HUES64 (cell line): ENCODE measurements at regions not wholly inside any gene's neighbourhood (a gene's known extent, or its start where the extent isn't known, plus 50 kb on each side); places are given as distances from the start of the nearest gene placed in this dataset.
"Not testable (repeated sequence)": the region's sequence is repeated elsewhere in the genome, so short reads cannot be mapped to it uniquely, and the experiment has no call there.

Experiments used
- H3K27ac ChIP-seq: 2 replicates; pipeline ENCODE4 v1.7.0; 2013; ENCODE audit warnings: low read depth, low read length, inconsistent platforms
- H3K27me3 ChIP-seq: 2 replicates; pipeline ENCODE4 v1.6.1; 2013; ENCODE audit warnings: mild to moderate bottlenecking, low read length; ENCODE audit not compliant: insufficient read depth
- H3K36me3 ChIP-seq: 2 replicates; pipeline ENCODE4 v1.6.1; 2013; ENCODE audit warnings: mild to moderate bottlenecking, low read length; ENCODE audit not compliant: insufficient read depth
- H3K4me1 ChIP-seq: 2 replicates; pipeline ENCODE4 v1.6.1; 2013; ENCODE audit warnings: mild to moderate bottlenecking, low read length, moderate library complexity; ENCODE audit not compliant: insufficient read depth
- H3K4me3 ChIP-seq: 2 replicates; pipeline ENCODE4 v1.5.1; 2013; ENCODE audit warnings: mild to moderate bottlenecking, low read length, moderate library complexity
- H3K9ac ChIP-seq: 2 replicates; pipeline ENCODE4 v1.6.1; 2013; ENCODE audit warnings: mild to moderate bottlenecking, low read depth, low read length
- H3K9me3 ChIP-seq: 2 replicates; pipeline ENCODE4 v1.6.1; 2013; ENCODE audit warnings: low read depth, low read length; ENCODE audit not compliant: insufficient read depth
- WGBS: fragments of 150-250, 120-280 bp; methylation state at CpG from one replicate; pipeline ENCODE4 v1.1.7; 2013; ENCODE audit warnings: missing lambda C conversion rate; 5-methylcytosine and 5-hydroxymethylcytosine counted together

DNA sequence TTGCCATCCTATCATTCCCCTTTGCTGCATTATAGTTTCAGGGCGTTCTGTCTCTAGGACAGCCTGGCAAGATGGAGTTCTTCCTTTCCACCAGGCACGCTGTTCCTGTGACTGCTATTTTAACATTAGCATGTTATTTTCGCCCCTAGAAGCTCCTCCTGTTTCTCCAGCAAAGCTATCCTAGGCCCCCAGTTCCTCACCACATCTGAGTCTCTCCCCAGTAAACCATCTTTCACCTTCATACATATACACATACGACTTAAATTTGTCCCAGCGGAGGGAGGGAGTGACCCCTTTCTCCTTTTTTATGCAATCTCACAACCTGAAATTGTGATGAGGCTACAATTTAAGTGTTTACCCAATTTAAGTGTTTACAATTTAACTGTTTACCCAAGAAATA, 66.7 kb upstream of the FRMD6 start:
- Histone ChIP-seq H3K9ac (no peak overlapping the region), H3K27me3 (no peaks in the 10 kb centered on the region), H3K27ac (no peak overlapping the region), H3K36me3 (no peaks in the 10 kb centered on the region), H3K4me1 (no peaks in the 10 kb centered on the region; the same call in 1 of the 2 replicates), H3K4me3 (no peak overlapping the region), H3K9me3 (no peaks in the 10 kb centered on the region)
- 57% methylated on average over 5 of the region's 5 CpGs for WGBS

GRCh38 chr14:51592836-51593235, 58.9 kb upstream of the FRMD6 start:
- Histone ChIP-seq H3K27ac (no peak overlapping the region), H3K36me3 (no peaks in the 10 kb centered on the region), H3K4me1 (no peaks in the 10 kb centered on the region), H3K27me3 (no peaks in the 10 kb centered on the region), H3K4me3 (no peak overlapping the region), H3K9ac (no peak overlapping the region), H3K9me3 (no peaks in the 10 kb centered on the region)
- 70% methylated on average over 1 of the region's 2 CpGs for WGBS

DNA sequence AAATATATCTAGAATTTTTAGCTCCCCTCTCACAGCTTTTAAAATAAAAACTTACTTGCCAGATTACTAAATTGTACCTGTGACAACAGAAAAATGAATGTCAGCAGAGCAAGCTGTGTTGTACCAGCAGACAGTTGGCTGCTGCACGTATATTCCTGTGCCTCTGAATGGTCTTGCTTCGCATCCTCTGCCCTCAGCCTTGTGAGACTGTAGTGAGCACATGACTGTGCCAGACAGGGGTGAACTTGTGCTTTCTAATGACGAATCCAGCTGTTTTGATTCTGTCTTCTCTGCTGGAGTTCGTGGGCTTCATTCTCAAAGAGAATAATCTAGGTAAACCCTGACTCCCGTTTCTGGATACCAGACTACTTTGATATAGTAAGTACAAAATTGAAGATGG, 58.3 kb upstream of the FRMD6 start:
- WGBS = 66% methylated on average over 4 of the region's 5 CpGs
- Histone ChIP-seq H3K9me3 (no peaks in the 10 kb centered on the region), H3K9ac (no peak overlapping the region), H3K27me3 (no peaks in the 10 kb centered on the region), H3K4me1 (no peaks in the 10 kb centered on the region), H3K4me3 (no peak overlapping the region), H3K27ac (no peak overlapping the region), H3K36me3 (no peaks in the 10 kb centered on the region)

DNA sequence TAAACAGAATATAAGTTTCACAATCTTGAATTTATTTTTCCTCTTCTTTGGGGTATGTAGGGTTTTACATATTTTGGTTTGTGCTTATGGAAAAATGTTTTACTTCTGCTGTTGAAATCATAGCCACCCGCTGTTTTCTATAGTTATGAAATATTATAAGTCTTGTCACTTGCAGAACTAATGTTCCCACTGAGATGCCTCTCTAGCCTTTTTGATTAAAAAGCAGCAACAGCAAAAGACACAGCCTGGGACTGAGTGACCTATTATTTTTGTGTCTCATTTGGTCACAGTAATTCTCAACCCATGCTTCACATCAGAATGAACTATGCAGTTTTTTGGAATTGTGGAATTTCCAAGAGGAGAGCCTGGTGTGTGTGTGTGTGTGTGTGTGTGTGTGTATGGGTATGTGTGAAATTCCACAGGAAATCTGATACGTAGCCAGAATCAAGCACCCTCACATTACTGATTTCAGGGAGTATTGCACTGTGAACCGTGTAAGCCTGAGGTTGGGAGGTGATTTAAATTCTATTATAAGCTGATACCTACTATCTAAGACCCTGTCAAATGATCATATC, 55.7 kb upstream of the FRMD6 start:
- Histone ChIP-seq H3K9ac (no peak overlapping the region), H3K4me3 (no peak overlapping the region), H3K27ac (no peak overlapping the region), H3K36me3 (no peaks in the 10 kb centered on the region), H3K27me3 (no peaks in the 10 kb centered on the region), H3K9me3 (no peaks in the 10 kb centered on the region), H3K4me1 (0 out of 2 replicates have a peak, but pooled peaks cover 4% of the 10 kb centered on the region)
- 83% methylated on average over 1 of the region's 3 CpGs for WGBS

GRCh38 chr14:51596488-51597117, 55.1 kb upstream of the FRMD6 start:
- WGBS = 95% methylated on average over 6 of the region's 6 CpGs
- no peaks in the 10 kb centered on the region for H3K9me3 ChIP-seq
- no peak overlapping the region for H3K4me3 ChIP-seq
- H3K27me3 ChIP-seq = no peaks in the 10 kb centered on the region
- no peaks in the 10 kb centered on the region for H3K36me3 ChIP-seq
- no peak overlapping the region for H3K9ac ChIP-seq
- 0 out of 2 replicates have a peak, but pooled peaks cover 4% of the 10 kb centered on the region for H3K4me1 ChIP-seq
- no peak overlapping the region for H3K27ac ChIP-seq

DNA sequence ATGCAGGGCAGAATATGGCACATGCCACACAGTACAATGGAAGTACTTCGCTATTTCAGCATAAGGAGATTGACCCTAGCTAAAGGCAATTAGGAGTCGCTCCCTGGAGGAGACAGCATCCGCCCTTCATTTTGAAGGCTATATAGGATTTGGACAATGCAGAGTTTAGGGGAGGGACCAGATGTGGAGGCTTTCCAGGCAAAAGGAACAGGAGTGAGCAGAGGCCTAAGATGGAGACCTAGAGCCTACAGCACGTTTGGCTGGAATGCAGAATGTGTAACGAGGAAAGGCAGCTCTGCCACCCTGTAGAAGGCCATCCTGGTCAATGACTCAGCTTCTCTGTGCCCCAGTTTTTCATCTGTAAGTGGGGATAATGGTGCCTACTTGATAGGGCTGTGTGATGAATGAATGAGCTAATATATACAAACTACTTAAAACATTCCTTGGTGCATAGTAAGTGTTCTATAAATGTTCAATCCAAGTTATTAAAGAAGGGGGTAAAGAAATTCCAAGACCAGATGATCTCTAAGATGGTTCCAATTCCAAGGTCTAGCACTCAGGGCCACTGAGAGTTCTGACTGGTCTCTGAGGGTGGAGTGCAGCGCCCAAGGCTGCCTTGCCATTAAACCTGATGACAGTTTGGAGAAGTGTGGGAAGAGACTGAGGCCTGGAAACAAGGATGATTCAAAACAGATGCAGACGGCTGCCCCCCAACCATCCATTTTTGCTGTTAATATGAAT, 54.3 kb upstream of the FRMD6 start:
- Histone ChIP-seq H3K27me3 (no peaks in the 10 kb centered on the region), H3K27ac (no peak overlapping the region)
- 93% methylated on average over 7 of the region's 7 CpGs for WGBS

DNA sequence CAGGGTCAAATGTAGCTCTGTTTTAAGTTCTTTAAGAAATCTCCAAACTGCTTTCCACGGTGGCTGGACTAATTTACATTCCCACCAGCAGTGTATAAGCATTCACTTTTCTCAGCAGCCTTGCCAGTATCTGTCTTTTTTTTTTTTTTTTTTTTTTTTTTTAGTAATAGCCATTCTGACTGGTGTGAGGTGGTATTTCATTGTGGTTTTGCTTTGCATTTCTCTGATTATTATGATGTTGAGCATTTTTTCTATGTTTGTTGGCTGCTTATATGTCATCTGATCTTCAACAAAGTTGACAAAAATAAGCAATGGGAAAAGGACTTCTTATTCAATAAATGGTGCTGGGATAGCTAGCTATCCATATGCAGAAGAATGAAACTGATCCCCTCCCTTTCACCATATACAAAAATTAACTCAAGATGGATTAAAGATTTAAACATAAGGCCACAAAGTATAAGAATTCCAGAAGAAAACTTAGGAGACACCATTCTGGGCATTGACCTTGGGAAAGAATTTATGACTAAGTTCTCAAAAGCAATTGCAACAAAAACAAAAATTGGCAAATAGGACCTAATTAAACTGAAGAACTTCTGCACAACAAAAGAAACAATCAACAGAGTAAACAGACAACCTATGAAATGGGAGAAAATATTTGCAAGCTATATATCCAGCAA, 52.6 kb upstream of the FRMD6 start:
- H3K4me3 ChIP-seq, H3K9ac ChIP-seq, H3K4me1 ChIP-seq, H3K9me3 ChIP-seq, H3K27me3 ChIP-seq, H3K27ac ChIP-seq, H3K36me3 ChIP-seq: not testable (repeated sequence)
- WGBS = 86% methylated on average over 1 of the region's 1 CpG

More for the DNA sequence above, 54.3 kb upstream of the FRMD6 start:
- Histone ChIP-seq H3K4me3 (no peak overlapping the region), H3K9ac (no peak overlapping the region), H3K9me3 (no peaks in the 10 kb centered on the region), H3K36me3 (no peaks in the 10 kb centered on the region), H3K4me1 (0 out of 2 replicates have a peak, but pooled peaks cover 4% of the 10 kb centered on the region)

- Histone ChIP-seq H3K36me3 (no peaks in the 10 kb centered on the region), H3K4me3 (no peak overlapping the region), H3K27me3 (no peaks in the 10 kb centered on the region), H3K9ac (no peak overlapping the region), H3K9me3 (no peaks in the 10 kb centered on the region), H3K4me1 (0 out of 2 replicates have a peak, but pooled peaks cover 4% of the 10 kb centered on the region), H3K27ac (no peak overlapping the region)
- 100% methylated on average over 1 of the region's 1 CpG for WGBS
These were observed 51.1 kb upstream of the FRMD6 start for GRCh38 chr14:51600658-51601057.
